ENCODE measurements at regions not wholly inside any gene's neighbourhood (a gene's known extent, or its start where the extent isn't known, plus 50 kb on each side); places are given as distances from the start of the nearest gene placed in this dataset.

DNA sequence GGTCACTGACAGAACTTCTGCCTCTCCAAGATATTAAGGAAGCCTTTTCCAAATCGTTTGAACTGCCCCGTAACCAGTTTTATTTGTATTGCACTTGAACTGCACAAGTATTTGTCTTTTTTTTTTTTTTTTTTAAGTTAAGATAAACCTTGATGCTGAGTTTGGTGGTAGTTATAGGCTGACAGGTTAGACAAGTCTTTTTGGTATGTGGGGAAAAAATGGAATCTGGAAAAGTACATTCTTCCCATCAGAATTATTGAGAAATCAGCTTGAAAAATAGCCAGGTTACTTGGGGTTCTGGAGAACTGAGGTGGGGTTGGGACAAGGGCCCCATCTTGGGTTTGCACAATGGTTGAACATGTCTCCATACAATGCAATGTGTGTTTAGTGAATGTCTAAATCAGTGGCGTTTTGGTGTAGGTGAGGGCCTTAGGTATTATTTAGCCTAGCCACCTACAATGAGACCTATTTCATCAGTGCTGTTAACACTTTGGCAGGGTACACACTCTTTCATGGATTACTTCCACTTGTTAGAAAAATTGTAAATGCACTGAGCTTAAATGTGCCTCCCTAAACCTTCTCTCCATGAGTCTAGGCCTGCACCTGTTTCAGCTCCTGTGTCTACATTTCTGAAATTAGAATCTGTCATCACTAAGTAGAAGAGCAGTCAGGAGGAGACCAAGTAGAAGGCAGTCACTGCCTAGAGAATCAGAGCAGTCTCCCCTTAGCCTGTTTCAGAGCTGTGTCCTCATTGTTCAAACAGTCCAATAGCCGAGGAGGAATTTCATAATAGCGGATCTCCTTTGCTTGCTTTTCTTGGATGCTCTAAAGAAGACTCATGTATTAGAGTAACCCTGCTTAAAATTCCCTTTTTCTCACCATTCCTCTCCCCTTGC is 140.0 kb upstream of the HMHB1 start:
- TF ChIP-seq, protein P1, sequence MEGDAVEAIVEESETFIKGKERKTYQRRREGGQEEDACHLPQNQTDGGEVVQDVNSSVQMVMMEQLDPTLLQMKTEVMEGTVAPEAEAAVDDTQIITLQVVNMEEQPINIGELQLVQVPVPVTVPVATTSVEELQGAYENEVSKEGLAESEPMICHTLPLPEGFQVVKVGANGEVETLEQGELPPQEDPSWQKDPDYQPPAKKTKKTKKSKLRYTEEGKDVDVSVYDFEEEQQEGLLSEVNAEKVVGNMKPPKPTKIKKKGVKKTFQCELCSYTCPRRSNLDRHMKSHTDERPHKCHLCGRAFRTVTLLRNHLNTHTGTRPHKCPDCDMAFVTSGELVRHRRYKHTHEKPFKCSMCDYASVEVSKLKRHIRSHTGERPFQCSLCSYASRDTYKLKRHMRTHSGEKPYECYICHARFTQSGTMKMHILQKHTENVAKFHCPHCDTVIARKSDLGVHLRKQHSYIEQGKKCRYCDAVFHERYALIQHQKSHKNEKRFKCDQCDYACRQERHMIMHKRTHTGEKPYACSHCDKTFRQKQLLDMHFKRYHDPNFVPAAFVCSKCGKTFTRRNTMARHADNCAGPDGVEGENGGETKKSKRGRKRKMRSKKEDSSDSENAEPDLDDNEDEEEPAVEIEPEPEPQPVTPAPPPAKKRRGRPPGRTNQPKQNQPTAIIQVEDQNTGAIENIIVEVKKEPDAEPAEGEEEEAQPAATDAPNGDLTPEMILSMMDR (IDR thresholded peaks at IDR 0.05; ENCODE audit: insufficient read depth, low read depth, low read length): no peak
- no peaks in the 10 kb centered on the region for H3K27me3 ChIP-seq (ENCODE audit: control insufficient read depth, insufficient read depth, low read length)
- CTCF ChIA-PET: interaction anchor here (0.5 to 1.0 kb wide), 3 partner anchors 11 to 25 kb away, joined by 3 read pairs; no protein-coding TSS in a partner anchor
- no peak overlapping the region for H3K4me3 ChIP-seq (ENCODE audit: low read depth, low read length)
- DNase-seq (ENCODE audit: low read depth): no peak
- H3K36me3 ChIP-seq (ENCODE audit: control insufficient read depth, insufficient read depth, low read length): no peaks in the 10 kb centered on the region
- POLR2A ChIA-PET: no interaction called here

DNA sequence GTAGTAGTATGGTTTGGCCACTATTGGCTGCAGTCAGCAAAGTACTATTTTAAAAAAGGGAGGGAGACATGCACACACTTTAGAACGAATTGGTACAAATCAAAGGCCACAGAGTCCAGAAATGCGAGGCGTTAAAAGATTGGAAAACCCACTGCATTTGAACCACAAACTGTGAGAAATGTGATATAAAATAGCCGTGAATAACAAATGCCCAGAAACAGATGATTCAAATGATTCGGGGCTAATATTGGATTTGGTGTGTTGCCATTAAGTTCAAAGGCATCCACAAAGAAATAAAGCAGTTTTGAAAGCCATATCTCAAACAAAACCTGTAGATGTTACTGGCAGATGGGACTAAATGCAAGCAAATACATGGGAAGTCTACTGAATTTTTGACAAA is 140.9 kb upstream of the HMHB1 start:
- ChIA-PET CTCF (no interaction called here), POLR2A (no interaction called here)
- DNase-seq (ENCODE audit: low read depth): no peak
- H3K4me3 ChIP-seq (ENCODE audit: low read depth, low read length): no peak overlapping the region
- no peaks in the 10 kb centered on the region for H3K36me3 ChIP-seq (ENCODE audit: control insufficient read depth, insufficient read depth, low read length)
- no peaks in the 10 kb centered on the region for H3K27me3 ChIP-seq (ENCODE audit: control insufficient read depth, insufficient read depth, low read length)
- TF ChIP-seq, protein P1 (IDR thresholded peaks at IDR 0.05; ENCODE audit: insufficient read depth, low read depth, low read length): no peak

DNA sequence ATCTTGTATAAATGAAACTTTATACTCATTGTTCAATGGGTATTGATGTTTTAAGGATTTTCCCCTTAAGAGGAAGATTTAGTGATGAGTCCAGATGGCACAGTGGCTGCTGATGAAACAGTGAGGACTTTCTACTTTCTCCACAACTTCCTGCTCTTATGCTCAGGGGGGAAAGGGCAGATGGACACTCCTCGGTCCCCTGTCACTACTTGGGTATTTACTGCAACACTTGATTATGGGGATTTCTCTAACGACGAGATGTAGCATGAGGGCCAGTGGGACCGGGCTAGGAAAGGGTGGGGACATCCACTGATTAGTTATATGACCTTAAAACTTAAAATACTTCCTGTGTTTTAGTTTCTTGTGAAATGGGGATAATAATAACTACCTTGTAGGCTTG is 146.1 kb upstream of the HMHB1 start:
- TF ChIP-seq, protein P1 (IDR thresholded peaks at IDR 0.05; ENCODE audit: insufficient read depth, low read depth, low read length): no peak
- Histone ChIP-seq H3K4me3 (ENCODE audit: low read depth, low read length) (no peak overlapping the region), H3K36me3 (ENCODE audit: control insufficient read depth, insufficient read depth, low read length) (no peaks in the 10 kb centered on the region), H3K27me3 (ENCODE audit: control insufficient read depth, insufficient read depth, low read length) (no peaks in the 10 kb centered on the region)
- ChIA-PET CTCF (interaction anchor here (0.6 to 1.3 kb wide), 3 partner anchors 9 to 122 kb away, joined by 3 to 4 read pairs (median 3); no protein-coding TSS in a partner anchor), POLR2A (no interaction called here)
- no peak for DNase-seq (ENCODE audit: low read depth)

DNA sequence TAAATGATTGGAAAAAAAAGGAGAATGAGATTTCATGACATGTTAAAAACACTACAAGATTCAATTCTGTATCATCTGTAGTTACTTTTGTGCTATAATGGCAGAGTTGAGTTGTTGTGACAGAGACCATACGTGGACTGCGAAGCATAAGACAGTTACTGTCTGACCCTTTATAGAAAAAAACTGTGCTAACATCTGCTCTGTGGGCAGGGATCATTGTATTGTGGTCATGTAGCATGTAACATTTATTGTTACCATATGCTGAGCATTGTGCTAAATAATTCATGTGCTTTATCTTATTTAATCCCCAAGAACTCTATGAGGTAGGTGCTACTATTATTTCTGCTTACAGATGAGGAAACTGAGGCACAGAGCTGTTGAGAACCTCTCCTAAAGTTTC is 147.3 kb upstream of the HMHB1 start:
- Histone ChIP-seq H3K4me3 (ENCODE audit: low read depth, low read length) (no peak overlapping the region), H3K36me3 (ENCODE audit: control insufficient read depth, insufficient read depth, low read length) (no peaks in the 10 kb centered on the region), H3K27me3 (ENCODE audit: control insufficient read depth, insufficient read depth, low read length) (no peaks in the 10 kb centered on the region)
- POLR2A ChIA-PET: no interaction called here
- CTCF ChIA-PET: interaction anchor here (0.7 to 1.3 kb wide), 3 partner anchors 10 to 260 kb away, joined by 3 to 4 read pairs (median 4); no protein-coding TSS in a partner anchor
- TF ChIP-seq, protein P1 (IDR thresholded peaks at IDR 0.05; ENCODE audit: insufficient read depth, low read depth, low read length): no peak
- DNase-seq (ENCODE audit: low read depth): no peak

DNA sequence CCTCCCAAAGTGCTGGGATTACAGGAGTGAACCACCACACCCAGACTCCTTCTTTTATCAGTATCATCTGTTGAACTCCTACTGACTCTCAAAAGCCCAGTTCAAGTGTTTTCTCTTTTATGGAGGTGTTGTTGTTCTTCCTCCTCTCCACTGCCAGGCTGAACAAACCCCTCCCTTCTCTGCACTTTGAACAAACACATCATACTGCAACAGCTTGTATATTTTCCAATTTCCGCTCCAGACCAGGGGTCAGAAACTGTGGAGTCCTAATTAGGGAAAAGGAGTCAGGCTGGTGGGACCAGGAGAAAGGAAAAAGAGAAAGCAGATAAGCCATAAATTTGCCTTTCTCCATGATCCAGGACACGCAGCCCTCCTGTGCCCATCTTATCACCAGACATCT is 148.1 kb upstream of the HMHB1 start:
- POLR2A ChIA-PET: no interaction called here
- CTCF ChIA-PET: no interaction called here
- no peaks in the 10 kb centered on the region for H3K36me3 ChIP-seq (ENCODE audit: control insufficient read depth, insufficient read depth, low read length)

More for the DNA sequence above, 148.1 kb upstream of the HMHB1 start:
- no peak for DNase-seq (ENCODE audit: low read depth)
- H3K4me3 ChIP-seq (ENCODE audit: low read depth, low read length): no peak overlapping the region
- TF ChIP-seq, protein P1 (IDR thresholded peaks at IDR 0.05; ENCODE audit: insufficient read depth, low read depth, low read length): no peak
- H3K27me3 ChIP-seq (ENCODE audit: control insufficient read depth, insufficient read depth, low read length): no peaks in the 10 kb centered on the region

Measured in BJ (cell line).